H1 (cell line): ENCODE measurements at regions not wholly inside any gene's neighbourhood (a gene's known extent, or its start where the extent isn't known, plus 50 kb on each side); places are given as distances from the start of the nearest gene placed in this dataset.

ENCODE experiments used
- CEBPB ChIP-seq: IDR thresholded peaks from 2 replicates; pipeline ENCODE4 v1.6.1; 2012; ENCODE audit warnings: low read depth, low read length
- KDM1A ChIP-seq: fragments of 200-600, 300-600 bp; sonication (generic); IDR thresholded peaks from 2 replicates; pipeline ENCODE4 v1.7.1; 2016; ENCODE audit warnings: mild to moderate bottlenecking, low read length, borderline replicate concordance
- RNF2 ChIP-seq: fragments of 200-900, 300-1000 bp; sonication (generic); IDR thresholded peaks from 2 replicates; pipeline ENCODE4 v1.7.1; 2016; ENCODE audit warnings: borderline replicate concordance, low read depth, mild to moderate bottlenecking, antibody characterized with exemption, low read length; ENCODE audit not compliant: poor library complexity, severe bottlenecking; ENCODE audit errors: missing control alignments

GRCh38 chr7:49618028-49618427, 155.4 kb upstream of the VWC2 start (continued):
- TF ChIP-seq CEBPB, result no peak
- TF ChIP-seq KDM1A, result no peak
- TF ChIP-seq RNF2, result no peak
